NCI-H1436 treated with DMSO at 0.1 percent for 48 hours (cell line): ENCODE measurements at regions not wholly inside any gene's neighbourhood (a gene's known extent, or its start where the extent isn't known, plus 50 kb on each side); places are given as distances from the start of the nearest gene placed in this dataset.
"Not testable (repeated sequence)": the region's sequence is repeated elsewhere in the genome, so short reads cannot be mapped to it uniquely, and the experiment has no call there.

Experiments
- DNase-seq: peaks from one replicate; lab custom pipeline; 2025; lab: John Stamatoyannopoulos, UW

GRCh38 chr2:107558295-107558694 is 268.4 kb upstream of the RGPD4 start:
- no peak for DNase-seq

GRCh38 chr2:107569496-107569895 is 257.2 kb upstream of the RGPD4 start:
- DNase-seq, result no peak

GRCh38 chr2:107570876-107571275 is 255.8 kb upstream of the RGPD4 start:
- no peak for DNase-seq

- not testable (repeated sequence) for DNase-seq
Observed at GRCh38 chr2:107572890-107573289, 253.8 kb upstream of the RGPD4 start.

- DNase-seq, result no peak
Observed at GRCh38 chr2:107576991-107577390, 249.7 kb upstream of the RGPD4 start.

- DNase-seq, result no peak
Observed at GRCh38 chr2:107582487-107582886, 244.2 kb upstream of the RGPD4 start.

- no peak for DNase-seq
Observed at GRCh38 chr2:107584577-107584976, 242.1 kb upstream of the RGPD4 start.

- DNase-seq, result no peak
Observed at GRCh38 chr2:107585851-107586250, 240.8 kb upstream of the RGPD4 start.

- no peak for DNase-seq
Observed at GRCh38 chr2:107588181-107588580, 238.5 kb upstream of the RGPD4 start.

- peak; percentile 89 for DNase-seq
Observed at GRCh38 chr2:107589079-107589491, 237.6 kb upstream of the RGPD4 start.

- no peak for DNase-seq
Observed at GRCh38 chr2:107591561-107592279, 235.0 kb upstream of the RGPD4 start.

- DNase-seq, result no peak
Observed at GRCh38 chr2:107592280-107592624, 234.4 kb upstream of the RGPD4 start.

GRCh38 chr2:107595285-107595684 is 231.4 kb upstream of the RGPD4 start:
- DNase-seq, result peak; percentile 72

GRCh38 chr2:107595749-107596148 is 230.9 kb upstream of the RGPD4 start:
- DNase-seq, result no peak

GRCh38 chr2:107597507-107597906 is 229.2 kb upstream of the RGPD4 start:
- no peak for DNase-seq

GRCh38 chr2:107602801-107603200 is 223.9 kb upstream of the RGPD4 start:
- DNase-seq, result no peak

GRCh38 chr2:107607054-107607453 is 219.6 kb upstream of the RGPD4 start:
- DNase-seq, result no peak

- no peak for DNase-seq
Observed at GRCh38 chr2:107607473-107607872, 219.2 kb upstream of the RGPD4 start.

GRCh38 chr2:107615039-107615438 is 211.7 kb upstream of the RGPD4 start:
- DNase-seq, result no peak

GRCh38 chr2:107618769-107619168 is 207.9 kb upstream of the RGPD4 start:
- DNase-seq, result no peak

GRCh38 chr2:107621186-107622165 is 205.2 kb upstream of the RGPD4 start:
- no peak for DNase-seq

- DNase-seq, result no peak
Observed at GRCh38 chr2:107622741-107623310, 203.9 kb upstream of the RGPD4 start.

- no peak for DNase-seq
Observed at GRCh38 chr2:107625982-107626381, 200.7 kb upstream of the RGPD4 start.
